ENCODE measurements at regions not wholly inside any gene's neighbourhood (a gene's known extent, or its start where the extent isn't known, plus 50 kb on each side); places are given as distances from the start of the nearest gene placed in this dataset.

- no peak for DNase-seq
- H4K20me1 ChIP-seq (ENCODE audit: insufficient read depth, low read length), result no peaks in the 10 kb centered on the region
- H2AFZ ChIP-seq (ENCODE audit: low read depth, low read length), result no peak overlapping the region
- H3K4me1 ChIP-seq (ENCODE audit: insufficient read depth, low read length), result peaks cover 16% of the 10 kb centered on the region
- no peak overlapping the region for H3K4me3 ChIP-seq (ENCODE audit: low read depth in 1 of 2, low read length in 2 of 2)
- no peak overlapping the region for H3K9ac ChIP-seq (ENCODE audit: low read depth, low read length)
- no peaks in the 10 kb centered on the region for H3K9me3 ChIP-seq (ENCODE audit: insufficient read depth, low read length, severe bottlenecking)
- no peak overlapping the region for H3K27ac ChIP-seq (ENCODE audit: low read length)
- ATAC-seq (ENCODE audit: insufficient read depth, low read depth), result no peak
- H3K79me2 ChIP-seq (ENCODE audit: insufficient read depth, low read length), result no peaks in the 10 kb centered on the region
- H3K27me3 ChIP-seq (ENCODE audit: insufficient read depth, low read length, poor library complexity), result peaks cover 10% of the 10 kb centered on the region
- H3K4me2 ChIP-seq (ENCODE audit: insufficient read depth, low read length), result no peak overlapping the region
- TF ChIP-seq EZH2 (IDR thresholded peaks at IDR 0.05; ENCODE audit: borderline replicate concordance, low read depth, low read length, severe bottlenecking), result no peak
- no peak for TF ChIP-seq CTCF (IDR thresholded peaks at IDR 0.05; ENCODE audit: borderline replicate concordance, extremely low read depth, low read length, poor library complexity, severe bottlenecking)
- H3K36me3 ChIP-seq (ENCODE audit: insufficient read depth, low read length), result no peaks in the 10 kb centered on the region
Measured at GRCh38 chr9:91043811-91044175, 242.2 kb downstream of the SYK start.

- Histone ChIP-seq H4K20me1 (ENCODE audit: insufficient read depth, low read length) (no peaks in the 10 kb centered on the region), H3K27ac (ENCODE audit: low read length) (no peak overlapping the region), H3K27me3 (ENCODE audit: insufficient read depth, low read length, poor library complexity) (peaks cover 10% of the 10 kb centered on the region), H3K9ac (ENCODE audit: low read depth, low read length) (no peak overlapping the region), H3K4me2 (ENCODE audit: insufficient read depth, low read length) (no peak overlapping the region), H3K4me1 (ENCODE audit: insufficient read depth, low read length) (peaks cover 16% of the 10 kb centered on the region), H3K4me3 (ENCODE audit: low read depth in 1 of 2, low read length in 2 of 2) (no peak overlapping the region), H3K36me3 (ENCODE audit: insufficient read depth, low read length) (no peaks in the 10 kb centered on the region), H3K9me3 (ENCODE audit: insufficient read depth, low read length, severe bottlenecking) (no peaks in the 10 kb centered on the region), H3K79me2 (ENCODE audit: insufficient read depth, low read length) (no peaks in the 10 kb centered on the region), H2AFZ (ENCODE audit: low read depth, low read length) (no peak overlapping the region)
- no peak for ATAC-seq (ENCODE audit: insufficient read depth, low read depth)
- no peak for DNase-seq
- TF ChIP-seq EZH2 (IDR thresholded peaks at IDR 0.05; ENCODE audit: borderline replicate concordance, low read depth, low read length, severe bottlenecking), result no peak
Measured at GRCh38 chr9:91044354-91044753, 242.7 kb downstream of the SYK start.

GRCh38 chr9:91045041-91045440 lies 243.4 kb downstream of the SYK start:
- H4K20me1 ChIP-seq (ENCODE audit: insufficient read depth, low read length), result no peaks in the 10 kb centered on the region
- no peaks in the 10 kb centered on the region for H3K9me3 ChIP-seq (ENCODE audit: insufficient read depth, low read length, severe bottlenecking)
- TF ChIP-seq EZH2 (IDR thresholded peaks at IDR 0.05; ENCODE audit: borderline replicate concordance, low read depth, low read length, severe bottlenecking) (no peak), CTCF (IDR thresholded peaks at IDR 0.05; ENCODE audit: borderline replicate concordance, extremely low read depth, low read length, poor library complexity, severe bottlenecking) (no peak)
- ATAC-seq (ENCODE audit: insufficient read depth, low read depth), result no peak
- no peak overlapping the region for H3K27ac ChIP-seq (ENCODE audit: low read length)
- no peak overlapping the region for H3K4me3 ChIP-seq (ENCODE audit: low read depth in 1 of 2, low read length in 2 of 2)
- H3K79me2 ChIP-seq (ENCODE audit: insufficient read depth, low read length), result no peaks in the 10 kb centered on the region
- peaks cover 10% of the 10 kb centered on the region for H3K27me3 ChIP-seq (ENCODE audit: insufficient read depth, low read length, poor library complexity)
- DNase-seq, result no peak
- H3K36me3 ChIP-seq (ENCODE audit: insufficient read depth, low read length), result no peaks in the 10 kb centered on the region
- peaks cover 16% of the 10 kb centered on the region for H3K4me1 ChIP-seq (ENCODE audit: insufficient read depth, low read length)
- H2AFZ ChIP-seq (ENCODE audit: low read depth, low read length), result no peak overlapping the region
- H3K4me2 ChIP-seq (ENCODE audit: insufficient read depth, low read length), result no peak overlapping the region
- no peak overlapping the region for H3K9ac ChIP-seq (ENCODE audit: low read depth, low read length)

- peak; percentile 81 for ATAC-seq (ENCODE audit: insufficient read depth, low read depth)
- no peaks in the 10 kb centered on the region for H3K79me2 ChIP-seq (ENCODE audit: insufficient read depth, low read length)
- peaks cover 16% of the 10 kb centered on the region for H3K4me1 ChIP-seq (ENCODE audit: insufficient read depth, low read length)
- peak overlapping the region; percentile 34; the same call in 1 of the 2 replicates for H3K4me2 ChIP-seq (ENCODE audit: insufficient read depth, low read length)
- peak; percentile 50 for DNase-seq
- no peaks in the 10 kb centered on the region for H3K9me3 ChIP-seq (ENCODE audit: insufficient read depth, low read length, severe bottlenecking)
- no peaks in the 10 kb centered on the region for H4K20me1 ChIP-seq (ENCODE audit: insufficient read depth, low read length)
- H3K27me3 ChIP-seq (ENCODE audit: insufficient read depth, low read length, poor library complexity), result peaks cover 10% of the 10 kb centered on the region
- H3K27ac ChIP-seq (ENCODE audit: low read length), result no peak overlapping the region
- H3K9ac ChIP-seq (ENCODE audit: low read depth, low read length), result no peak overlapping the region
- TF ChIP-seq CTCF (IDR thresholded peaks at IDR 0.05; ENCODE audit: borderline replicate concordance, extremely low read depth, low read length, poor library complexity, severe bottlenecking) (no peak), EZH2 (IDR thresholded peaks at IDR 0.05; ENCODE audit: borderline replicate concordance, low read depth, low read length, severe bottlenecking) (no peak)
- H3K36me3 ChIP-seq (ENCODE audit: insufficient read depth, low read length), result no peaks in the 10 kb centered on the region
- no peak overlapping the region for H2AFZ ChIP-seq (ENCODE audit: low read depth, low read length)
- H3K4me3 ChIP-seq (ENCODE audit: low read depth in 1 of 2, low read length in 2 of 2), result no peak overlapping the region
Measured at GRCh38 chr9:91047529-91047928, 245.9 kb downstream of the SYK start.

Data from DND-41 (cell line).